DMS53 treated with DMSO at 0.1 percent for 48 hours (cell line): ENCODE measurements at regions not wholly inside any gene's neighbourhood (a gene's known extent, or its start where the extent isn't known, plus 50 kb on each side); places are given as distances from the start of the nearest gene placed in this dataset.
"Not testable (repeated sequence)": the region's sequence is repeated elsewhere in the genome, so short reads cannot be mapped to it uniquely, and the experiment has no call there.

Source experiments
- DNase-seq: peaks from one replicate; lab custom pipeline; 2025; ENCODE audit not compliant: unreplicated experiment; lab: John Stamatoyannopoulos, UW

GRCh38 chr4:14921781-14922180, 80.5 kb upstream of the CPEB2 start:
- not testable (repeated sequence) for DNase-seq

GRCh38 chr4:14924076-14924811, 78.0 kb upstream of the CPEB2 start:
- DNase-seq, result no peak

DNA sequence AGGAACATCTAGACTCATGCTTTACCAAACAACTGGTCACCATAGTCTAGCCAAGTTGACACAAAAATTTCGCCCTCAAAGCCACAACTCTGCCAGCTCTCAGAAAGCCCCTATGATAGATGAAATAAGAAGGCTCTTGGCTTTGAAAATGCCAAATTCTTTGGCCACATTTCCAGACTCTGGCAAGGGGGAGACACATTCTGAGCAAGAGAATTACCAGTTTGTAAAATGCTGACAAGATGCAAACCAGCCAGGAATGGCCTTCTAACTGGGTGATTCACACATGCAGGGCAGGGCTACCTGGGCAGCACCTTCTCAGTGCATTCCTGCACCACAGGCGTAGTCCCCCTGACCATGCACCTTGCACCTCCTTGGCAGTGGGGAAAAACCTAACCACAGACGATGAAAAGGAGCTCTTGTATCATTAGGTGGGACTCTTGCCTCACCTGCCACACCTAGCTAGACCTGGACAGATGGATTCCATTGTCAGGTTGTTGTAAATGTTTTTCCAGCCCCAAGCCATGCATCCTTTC, 77.4 kb upstream of the CPEB2 start:
- no peak for DNase-seq

GRCh38 chr4:14925471-14925870, 76.8 kb upstream of the CPEB2 start:
- no peak for DNase-seq

DNA sequence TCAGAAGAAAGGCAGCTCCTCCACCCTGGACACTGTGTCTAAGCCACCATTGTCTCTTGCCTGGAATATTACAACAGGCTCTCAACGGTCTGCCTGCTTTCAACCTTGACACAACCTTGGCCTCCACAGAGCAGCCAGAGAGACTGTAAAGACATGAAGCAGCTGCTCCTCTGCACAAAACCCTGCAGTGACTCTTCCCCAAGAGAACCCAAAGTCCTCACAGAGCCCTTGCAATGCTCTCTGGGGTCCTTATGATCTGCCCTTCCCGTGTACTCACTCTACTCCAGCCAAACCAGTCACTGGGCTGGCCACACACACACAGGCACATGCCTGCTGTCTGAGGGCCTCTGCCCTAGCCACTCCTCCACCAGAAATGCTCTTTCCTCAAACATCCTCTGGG, 75.9 kb upstream of the CPEB2 start:
- no peak for DNase-seq

DNA sequence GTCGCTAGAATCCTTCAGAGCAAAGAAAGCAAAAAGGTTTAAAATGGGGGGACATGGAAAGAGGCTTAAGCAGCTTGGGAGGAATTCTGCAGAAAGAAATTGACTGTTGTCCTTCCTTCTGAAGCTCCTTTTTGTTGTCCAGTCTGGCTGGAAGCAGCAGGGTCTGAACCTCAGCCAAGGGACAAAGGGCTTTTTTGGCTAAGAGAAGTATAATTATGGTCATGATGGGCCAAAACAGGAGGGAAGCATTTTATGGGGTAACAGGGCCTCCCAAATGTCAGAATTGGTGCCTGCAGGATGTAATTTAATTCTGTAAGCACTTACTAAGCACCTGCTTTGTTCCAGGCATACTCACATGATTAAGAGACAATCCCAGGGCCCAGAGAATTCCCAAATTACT, 74.2 kb upstream of the CPEB2 start:
- DNase-seq, result no peak

DNA sequence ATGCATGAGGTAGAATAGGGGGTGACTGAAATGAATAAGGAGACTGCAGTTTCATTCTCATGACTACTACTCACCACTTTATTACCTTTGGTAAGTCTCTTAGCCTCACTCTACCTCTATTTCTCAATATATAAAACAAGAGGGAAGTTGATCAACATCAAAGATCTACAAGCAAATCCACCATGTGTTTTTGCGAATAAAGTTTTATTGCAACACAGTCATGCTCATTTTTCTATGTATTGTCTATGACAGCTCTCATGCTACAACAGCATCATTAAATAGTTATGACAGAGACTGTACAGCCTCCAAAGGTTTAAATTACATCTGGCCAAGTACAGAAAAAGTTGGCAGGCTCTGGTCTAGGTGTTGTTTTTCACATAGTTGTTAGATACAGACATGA, 72.6 kb upstream of the CPEB2 start:
- DNase-seq, result no peak

DNA sequence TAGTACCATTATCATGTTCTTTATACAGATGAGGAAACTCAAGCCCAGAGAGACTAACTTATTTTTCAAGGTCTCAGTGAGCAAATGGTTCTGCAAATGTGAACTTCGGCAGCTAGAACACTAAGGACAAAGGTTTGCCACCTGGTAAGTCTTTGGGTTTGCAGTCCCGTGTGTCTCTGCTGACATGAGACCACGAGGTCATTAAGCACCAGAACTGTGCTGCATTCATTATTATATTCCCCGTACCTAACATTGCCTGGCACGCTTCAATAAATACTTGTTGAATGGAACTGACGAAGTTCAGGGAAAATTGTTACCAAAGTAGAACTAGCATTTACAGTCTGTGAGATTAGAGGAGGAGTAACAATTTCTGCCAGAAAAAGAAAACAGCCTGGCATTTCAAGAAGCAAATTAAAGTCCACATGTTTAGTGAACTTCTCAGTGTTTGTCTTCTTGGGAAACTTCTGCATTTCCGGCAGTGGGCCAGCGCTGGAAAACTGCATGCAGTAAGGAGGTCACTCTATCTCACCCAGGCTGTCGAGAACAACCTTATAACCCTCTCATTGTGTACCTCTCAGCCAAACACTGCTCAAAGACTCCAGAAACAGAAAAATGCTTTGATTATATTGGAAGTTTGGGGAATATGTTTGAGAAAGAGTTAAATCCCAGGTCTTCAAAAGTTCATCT, 67.4 kb upstream of the CPEB2 start:
- DNase-seq, result no peak

DNA sequence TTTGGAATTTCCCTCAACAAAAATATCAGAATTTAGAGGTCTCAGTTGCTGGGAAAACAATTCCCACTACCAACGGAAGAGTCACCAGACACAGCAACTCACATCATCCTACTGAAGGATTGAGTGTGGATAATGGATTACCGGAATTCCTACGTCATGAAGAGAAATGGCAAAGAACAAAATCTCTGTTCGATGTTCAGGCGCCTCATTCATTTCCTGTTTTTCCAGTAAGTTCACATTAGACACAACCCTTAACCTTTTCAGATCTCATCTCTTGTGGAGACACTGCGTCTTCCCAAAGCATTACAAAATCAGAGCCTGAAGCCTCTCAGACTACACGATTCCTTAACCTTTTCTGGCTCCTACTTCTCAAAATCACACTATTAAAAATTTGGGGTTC, 58.5 kb upstream of the CPEB2 start:
- no peak for DNase-seq

GRCh38 chr4:14952352-14952751, 49.9 kb upstream of the CPEB2 start:
- no peak for DNase-seq
